Immature natural killer cell (primary cell): ENCODE measurements at regions not wholly inside any gene's neighbourhood (a gene's known extent, or its start where the extent isn't known, plus 50 kb on each side); places are given as distances from the start of the nearest gene placed in this dataset.

ENCODE experiments used
- DNase-seq, 3 donors: peaks; one replicate each; pipeline ENCODE4 v3.0.0; 2022; ENCODE audit warnings: mixed read lengths in 1 of 3
- H3K27ac Mint-ChIP-seq, 6 donors: one replicate each; pipeline ENCODE4 v1.8.0; 2020; ENCODE audit warnings: mixed read lengths in 6 of 6, mild to moderate bottlenecking in 5 of 6, inconsistent platforms in 4 of 6, moderate library complexity in 3 of 6
- H3K27me3 Mint-ChIP-seq, 3 donors: one replicate each; pipeline ENCODE4 v1.8.0; 2020 to 2021; ENCODE audit warnings: low read depth in 3 of 3, mild to moderate bottlenecking in 3 of 3, mixed read lengths in 3 of 3, moderate library complexity in 3 of 3, inconsistent platforms in 1 of 3
- H3K36me3 Mint-ChIP-seq, 3 donors: one replicate each; pipeline ENCODE4 v1.8.0; 2020; ENCODE audit warnings: mixed read lengths in 3 of 3, inconsistent platforms in 2 of 3, mild to moderate bottlenecking in 2 of 3
- H3K4me1 Mint-ChIP-seq, 2 donors: one replicate each; pipeline ENCODE4 v1.8.0; 2020; ENCODE audit warnings: inconsistent platforms in 2 of 2, mild to moderate bottlenecking in 2 of 2, mixed read lengths in 2 of 2, moderate library complexity in 1 of 2
- H3K4me3 Mint-ChIP-seq, 5 donors: one replicate each; pipeline ENCODE4 v1.8.0; 2020; ENCODE audit warnings: mild to moderate bottlenecking in 5 of 5, mixed read lengths in 5 of 5, inconsistent platforms in 3 of 5, moderate library complexity in 3 of 5
- H3K9me3 Mint-ChIP-seq, 6 donors: one replicate each; pipeline ENCODE4 v1.8.0; 2020; ENCODE audit warnings: mild to moderate bottlenecking in 6 of 6, mixed read lengths in 6 of 6, inconsistent platforms in 4 of 6, moderate library complexity in 3 of 6

GRCh38 chr6:111997078-111997852 is 56.6 kb upstream of the CCN6 start:
- Mint-ChIP-seq H3K4me1 (peaks cover 30 to 32% of the 10 kb centered on the region in 2 donors), H3K27me3 (peaks cover 0 to 3% (median 0%) of the 10 kb centered on the region in 3 donors), H3K27ac (peak overlapping the region; percentile 41 to 84 (median 68)), H3K9me3 (no peaks in the 10 kb centered on the region), H3K36me3 (no peaks in the 10 kb centered on the region), H3K4me3 (peak overlapping the region; percentile 36 to 72 (median 66))
- DNase-seq, result peak; percentile 73 to 81 (median 77)

GRCh38 chr6:111997853-111998208 is 56.1 kb upstream of the CCN6 start:
- Mint-ChIP-seq H3K36me3 (no peaks in the 10 kb centered on the region), H3K4me1 (peaks cover 24 to 26% of the 10 kb centered on the region in 2 donors), H3K27me3 (peaks cover 0 to 2% (median 0%) of the 10 kb centered on the region in 3 donors), H3K27ac (no peak overlapping the region), H3K4me3 (no peak overlapping the region), H3K9me3 (no peaks in the 10 kb centered on the region)
- DNase-seq, result no peak

DNA sequence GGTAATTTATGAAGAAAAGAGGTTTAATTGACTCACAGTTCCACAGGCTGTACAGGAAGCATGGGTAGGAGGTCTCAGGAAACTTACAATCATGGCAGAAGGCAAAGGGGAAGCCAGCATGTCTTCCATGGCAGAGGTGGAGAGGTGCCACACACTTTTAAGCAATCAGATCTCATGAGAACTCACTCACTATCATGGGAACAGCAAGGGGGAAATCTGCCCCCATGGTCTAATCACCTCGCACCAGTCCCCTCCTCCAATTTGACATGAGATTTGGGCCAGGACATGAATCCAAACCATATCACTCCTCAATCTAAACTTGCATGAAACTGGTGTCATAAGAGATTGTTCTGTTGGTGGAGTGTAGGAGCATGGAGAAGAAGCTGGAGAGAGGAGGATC is 51.6 kb upstream of the CCN6 start:
- Mint-ChIP-seq H3K4me1 (peaks cover 2 to 4% of the 10 kb centered on the region in 2 donors), H3K4me3 (no peak overlapping the region), H3K36me3 (no peaks in the 10 kb centered on the region), H3K27me3 (peaks cover 0 to 3% (median 0%) of the 10 kb centered on the region in 3 donors), H3K9me3 (no peaks in the 10 kb centered on the region), H3K27ac (no peak overlapping the region)
- DNase-seq, result no peak
